8988T (cell line): ENCODE measurements at regions not wholly inside any gene's neighbourhood (a gene's known extent, or its start where the extent isn't known, plus 50 kb on each side); places are given as distances from the start of the nearest gene placed in this dataset.
"Not testable (repeated sequence)": the region's sequence is repeated elsewhere in the genome, so short reads cannot be mapped to it uniquely, and the experiment has no call there.

Experiments
- DNase-seq: peaks from one replicate; pipeline ENCODE4 v3.0.0; 2011

DNA sequence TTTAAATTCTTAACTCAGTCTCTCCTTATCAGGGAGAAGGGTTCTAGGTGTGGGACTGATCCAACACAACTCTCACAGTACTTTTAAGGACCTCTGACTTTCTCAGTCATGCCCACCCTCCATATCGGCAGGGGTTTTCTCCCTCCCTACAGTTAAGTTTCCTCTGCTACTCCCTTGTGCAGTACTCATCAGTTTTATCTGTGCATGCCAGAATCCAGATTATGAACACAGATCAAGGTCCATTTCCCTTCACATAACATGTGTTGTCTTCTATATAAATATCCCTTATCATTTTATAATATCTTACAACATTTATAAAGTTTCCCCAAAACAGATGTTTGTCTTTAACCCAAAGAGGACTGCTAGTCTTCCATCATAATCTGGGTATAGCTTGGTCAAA lies 986.5 kb upstream of the ARRDC3 start:
- no peak for DNase-seq

DNA sequence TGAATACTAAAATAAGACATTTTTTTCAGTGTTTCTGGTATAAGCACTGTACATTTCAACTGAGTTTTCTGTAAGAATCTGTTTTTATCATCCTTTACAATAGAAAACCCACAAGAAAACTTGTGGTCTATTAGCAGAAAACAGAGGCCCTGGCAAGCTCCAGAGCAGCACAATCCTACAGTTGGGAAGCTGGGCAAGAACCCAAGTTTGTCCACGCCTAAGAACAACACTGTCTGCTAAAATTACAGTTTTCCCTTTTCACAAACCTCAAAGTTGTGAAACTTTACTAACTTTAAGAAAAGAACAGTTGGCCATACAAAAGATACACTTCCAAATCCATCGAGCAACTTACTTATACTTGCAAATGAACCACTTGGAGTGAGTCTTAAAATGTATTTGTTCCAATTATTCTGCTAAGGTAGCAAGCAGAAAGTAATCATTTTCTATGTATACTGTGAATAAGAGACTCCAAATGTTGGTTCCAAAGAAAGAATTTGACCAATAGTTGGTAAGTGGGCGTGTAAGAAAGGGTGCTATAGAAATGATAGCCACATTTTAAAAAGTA lies 982.0 kb upstream of the ARRDC3 start:
- no peak for DNase-seq

DNA sequence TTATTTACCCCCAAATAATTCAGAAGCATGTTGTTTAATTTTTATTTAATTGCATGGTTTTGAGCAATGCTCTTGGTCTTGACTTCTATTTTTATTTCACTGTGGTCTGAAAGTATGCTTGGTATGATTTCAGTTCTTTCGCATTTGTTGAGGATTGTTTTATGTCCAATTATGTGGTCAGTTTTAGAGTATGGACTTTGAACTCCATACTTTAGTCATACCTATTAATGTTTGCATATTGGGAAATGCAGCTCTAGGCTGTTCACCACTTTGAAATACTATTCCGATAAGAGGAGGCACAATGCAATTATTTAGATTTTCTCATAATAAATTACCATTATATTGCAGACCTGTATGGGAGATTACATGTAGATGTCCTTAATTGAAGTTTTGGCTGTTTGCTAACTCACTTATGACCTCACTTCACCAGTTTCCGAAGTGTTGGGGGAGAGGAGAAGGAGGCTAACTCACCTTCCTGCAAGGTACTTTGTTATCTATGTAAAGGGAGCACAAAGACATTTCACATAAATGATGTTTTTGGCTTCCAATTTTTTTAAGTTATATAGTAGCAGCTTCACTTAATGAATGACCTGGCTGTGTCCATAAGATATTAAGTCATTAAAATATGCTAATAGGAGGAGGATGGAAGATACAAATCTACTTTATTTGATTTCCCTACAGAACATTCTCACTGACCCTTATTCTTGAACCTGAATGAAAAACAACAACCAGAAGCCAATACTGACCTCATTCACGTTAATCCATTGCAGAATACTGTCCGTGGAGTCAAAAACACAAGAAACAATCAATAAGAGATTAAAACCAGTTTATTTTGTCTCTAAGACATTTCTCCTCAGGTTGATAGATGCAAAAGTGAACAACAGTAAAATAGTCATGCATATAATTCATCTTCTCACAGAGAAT lies 970.3 kb upstream of the ARRDC3 start:
- no peak for DNase-seq

DNA sequence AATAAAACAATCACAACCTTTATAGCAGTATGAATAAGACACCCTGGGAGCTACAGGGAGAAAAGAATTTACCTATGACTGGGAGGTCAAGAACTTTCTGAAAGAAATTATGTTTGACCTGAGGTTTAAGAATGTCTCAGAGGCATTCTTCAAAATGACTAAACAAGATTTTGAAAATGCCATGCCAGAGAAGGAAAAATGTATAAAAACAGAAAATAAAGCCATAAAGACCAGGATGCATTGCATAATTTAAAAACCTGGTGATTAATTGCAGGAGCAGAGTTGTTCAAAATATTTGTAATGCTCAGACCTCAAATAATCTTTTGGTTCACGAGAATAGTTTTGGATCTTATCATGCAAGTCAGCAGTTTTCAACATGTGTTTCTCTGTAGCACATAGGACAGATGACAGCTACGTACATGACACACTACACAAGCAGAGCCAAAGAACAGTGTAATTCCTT lies 954.7 kb upstream of the ARRDC3 start:
- DNase-seq: no peak

DNA sequence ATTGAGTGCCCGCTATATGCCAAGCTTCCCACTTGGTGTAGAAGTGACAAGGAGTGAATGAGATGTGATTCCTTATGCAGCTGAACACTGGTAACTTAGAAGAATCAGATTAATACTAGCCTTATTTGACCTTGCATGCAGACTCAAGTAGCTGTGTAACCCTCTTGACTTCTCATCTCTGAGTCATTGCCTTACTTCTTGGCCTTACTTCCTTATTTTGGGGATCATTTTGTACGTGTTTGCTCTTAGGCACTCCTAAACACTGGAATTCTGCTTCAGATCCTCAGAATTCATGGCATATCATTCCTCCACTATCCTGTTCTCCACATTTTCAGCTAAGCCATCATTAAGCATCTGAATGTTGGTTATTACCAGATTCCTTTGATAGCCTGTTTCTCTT lies 948.9 kb upstream of the ARRDC3 start:
- DNase-seq: no peak

DNA sequence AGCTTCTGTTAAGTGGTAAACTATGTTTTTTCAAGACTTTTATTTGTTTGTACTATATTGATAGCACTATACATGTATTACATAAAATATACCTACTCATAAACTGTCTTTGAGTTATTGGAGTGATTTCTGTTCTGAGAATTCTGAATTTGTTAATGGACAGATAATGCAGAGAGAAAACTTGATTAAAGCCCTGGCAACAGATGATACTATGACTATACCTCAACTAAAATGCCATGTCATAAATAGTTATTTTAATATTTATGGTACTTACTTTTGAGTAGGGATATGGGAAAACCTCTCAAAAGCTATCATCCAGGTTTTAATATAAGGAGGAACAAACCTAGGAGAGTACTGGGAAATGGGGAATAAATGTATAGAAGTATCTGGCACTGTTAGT lies 947.2 kb upstream of the ARRDC3 start:
- DNase-seq: no peak

DNA sequence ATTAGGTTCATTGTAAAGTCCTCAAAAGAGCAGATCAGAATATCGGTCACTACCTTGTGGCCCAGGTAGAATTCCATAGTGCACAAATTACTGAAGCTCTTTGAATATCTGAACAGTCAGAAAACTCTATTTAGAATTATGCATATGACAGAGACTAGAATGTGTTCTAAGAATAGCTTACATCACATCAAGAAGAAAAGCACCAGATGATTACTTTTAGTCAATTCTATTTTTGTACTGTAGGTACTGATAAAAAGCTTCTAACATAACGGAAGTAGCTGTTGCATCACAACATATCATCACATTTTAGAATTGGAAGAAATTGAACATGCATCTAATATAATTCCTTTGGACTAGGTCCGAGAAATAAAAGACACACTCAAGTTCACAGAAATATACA lies 946.6 kb upstream of the ARRDC3 start:
- no peak for DNase-seq

DNA sequence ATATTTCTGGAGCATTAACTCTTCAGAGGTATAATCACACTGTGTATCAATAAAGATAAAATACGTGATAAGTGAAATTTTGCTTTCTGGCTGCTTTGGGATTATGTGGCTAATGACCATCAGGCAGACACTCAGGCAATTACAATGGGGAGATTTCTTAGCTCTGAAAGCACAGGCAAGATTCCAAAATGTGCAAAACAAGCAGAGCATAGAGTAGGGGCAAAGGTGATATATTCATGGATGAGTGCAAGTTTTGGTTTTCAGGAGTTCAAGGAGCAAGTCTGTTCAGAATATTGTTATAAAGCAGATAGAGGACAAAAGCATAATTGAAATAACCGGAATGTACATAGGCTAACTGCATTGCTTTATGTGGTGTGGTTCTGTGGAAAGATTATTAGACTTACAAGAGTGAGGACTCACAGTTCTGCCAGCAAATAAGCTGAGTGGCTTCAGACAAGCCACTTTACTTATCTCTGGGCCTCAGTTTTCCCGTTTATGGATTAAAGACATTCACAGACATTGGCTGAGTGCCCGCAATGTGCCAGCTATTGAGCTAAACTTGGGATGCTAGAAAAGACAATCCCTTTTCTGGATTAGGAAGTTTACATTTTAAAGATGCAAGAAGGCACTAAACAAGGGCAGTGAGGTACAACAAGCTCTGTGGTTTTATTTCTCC lies 945.6 kb upstream of the ARRDC3 start:
- no peak for DNase-seq

DNA sequence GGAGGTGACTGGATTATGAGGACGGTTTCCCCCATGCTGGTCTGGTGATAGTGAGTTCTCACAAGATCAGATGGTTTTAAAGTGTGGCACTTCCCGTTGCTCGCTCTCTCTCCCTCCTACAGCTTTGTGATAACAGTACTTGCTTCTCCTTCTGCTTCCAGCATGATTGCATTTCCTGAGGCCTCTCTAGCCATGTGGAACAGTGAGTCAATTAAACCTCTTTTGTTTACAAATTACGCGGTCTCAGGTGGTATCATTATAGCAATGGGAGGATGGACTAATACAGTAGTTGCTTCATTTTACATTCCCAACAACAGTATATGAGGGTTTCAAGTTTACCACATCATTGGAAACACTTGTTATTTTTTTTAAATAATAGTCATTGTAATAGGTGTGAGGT lies 937.3 kb upstream of the ARRDC3 start:
- DNase-seq: no peak

DNA sequence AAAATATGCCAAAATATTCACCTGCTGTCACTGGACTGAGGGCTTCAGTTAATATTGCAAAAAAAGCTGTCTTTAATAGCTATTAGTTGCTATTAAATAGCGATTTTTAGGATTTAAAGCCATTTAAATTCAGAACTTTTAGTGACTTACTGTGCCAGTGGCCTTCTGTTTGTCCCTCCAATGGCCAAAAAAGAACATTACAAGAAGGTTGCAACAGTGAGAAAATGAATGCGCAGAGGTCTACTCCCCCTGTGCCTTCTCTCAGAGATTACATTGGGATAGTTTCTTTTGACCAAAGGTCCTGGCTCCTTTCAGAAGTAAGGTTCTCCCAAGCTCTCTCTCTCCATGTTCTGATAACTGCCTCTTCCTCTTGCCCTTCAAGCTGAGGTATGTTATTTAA lies 930.3 kb upstream of the ARRDC3 start:
- DNase-seq: no peak

DNA sequence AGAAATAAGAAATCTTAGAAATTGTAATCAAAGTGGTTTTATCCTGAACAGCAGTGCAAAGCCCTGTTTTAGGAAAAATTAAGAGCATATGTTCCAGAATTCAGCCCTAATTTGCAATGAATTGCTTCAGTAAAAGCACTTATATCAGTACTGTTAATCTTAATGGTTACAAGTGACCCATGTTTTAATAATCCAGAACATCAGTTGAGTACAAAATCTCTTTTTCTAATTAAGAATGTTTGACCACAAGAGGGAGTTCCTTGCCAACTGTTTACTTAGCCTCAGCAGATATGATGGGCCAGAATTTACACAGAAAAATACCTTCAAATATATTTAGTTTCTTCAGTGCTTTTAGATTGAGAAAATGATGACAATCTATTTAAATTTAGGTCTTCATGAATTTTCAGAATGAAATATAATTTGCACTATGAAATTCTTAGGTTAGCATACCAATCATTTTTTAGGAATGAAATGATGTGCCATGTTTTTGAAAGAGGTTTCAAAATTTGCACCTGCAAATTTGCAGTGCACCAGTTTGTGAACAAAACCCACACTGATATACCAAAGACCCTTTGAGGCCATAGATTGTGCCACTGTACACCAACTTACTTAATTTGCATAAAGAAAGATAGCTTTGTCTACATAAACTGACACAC lies 926.3 kb upstream of the ARRDC3 start:
- DNase-seq: no peak

DNA sequence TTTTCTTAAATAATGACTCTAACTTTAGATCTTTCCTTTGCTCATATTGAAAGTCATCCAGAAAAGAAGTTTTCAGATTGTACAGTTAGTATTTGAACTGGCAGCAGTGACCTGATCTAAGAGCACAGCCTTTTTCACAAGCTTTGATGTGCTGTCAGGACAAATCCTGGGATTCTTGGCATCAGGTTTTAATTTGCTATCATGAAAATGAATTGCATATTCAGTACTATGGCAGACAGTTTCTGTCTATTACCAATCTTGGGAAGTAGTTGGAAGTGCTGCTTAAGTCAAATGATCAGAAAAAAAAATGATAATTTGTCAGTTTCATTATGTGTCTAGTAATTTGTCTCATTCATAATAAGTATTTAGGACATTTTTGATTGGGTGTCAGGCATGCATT lies 925.6 kb upstream of the ARRDC3 start:
- DNase-seq: no peak

DNA sequence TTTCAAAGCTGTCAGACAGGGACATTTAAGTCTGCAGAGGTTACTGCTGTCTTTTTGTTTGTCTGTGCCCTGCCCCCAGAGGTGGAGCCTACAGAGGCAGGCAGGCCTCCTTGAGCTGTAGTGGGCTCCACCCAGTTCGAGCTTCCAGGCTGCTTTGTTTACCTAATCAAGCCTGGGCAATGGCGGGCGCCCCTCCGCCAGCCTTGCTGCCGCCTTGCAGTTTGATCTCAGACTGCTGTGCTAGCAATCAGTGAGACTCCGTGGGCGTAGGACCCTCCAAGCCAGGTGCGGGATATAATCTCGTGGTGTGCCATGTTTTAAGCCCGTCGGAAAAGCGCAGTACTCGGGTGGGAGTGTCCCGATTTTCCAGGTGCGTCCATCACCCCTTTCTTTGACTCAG lies 919.2 kb upstream of the ARRDC3 start:
- not testable (repeated sequence) for DNase-seq

DNA sequence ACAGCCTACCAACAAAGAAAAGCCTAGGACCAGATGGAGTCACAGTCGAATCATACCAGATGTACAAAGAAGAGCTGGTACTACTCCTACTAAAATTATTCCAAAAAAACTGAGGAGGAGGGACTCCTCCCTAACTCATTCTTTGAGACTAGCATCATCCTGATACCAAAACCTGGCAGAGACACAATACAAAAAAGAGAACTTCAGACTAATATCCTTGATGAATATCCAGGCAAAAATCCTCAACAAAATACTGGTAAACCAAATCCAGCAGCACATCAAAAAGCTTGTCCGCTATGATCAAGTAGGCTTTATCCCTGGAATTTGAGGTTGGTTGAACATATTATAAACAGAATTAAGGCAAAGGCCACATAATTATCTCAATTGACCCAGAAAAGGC lies 900.4 kb upstream of the ARRDC3 start:
- DNase-seq: no peak

DNA sequence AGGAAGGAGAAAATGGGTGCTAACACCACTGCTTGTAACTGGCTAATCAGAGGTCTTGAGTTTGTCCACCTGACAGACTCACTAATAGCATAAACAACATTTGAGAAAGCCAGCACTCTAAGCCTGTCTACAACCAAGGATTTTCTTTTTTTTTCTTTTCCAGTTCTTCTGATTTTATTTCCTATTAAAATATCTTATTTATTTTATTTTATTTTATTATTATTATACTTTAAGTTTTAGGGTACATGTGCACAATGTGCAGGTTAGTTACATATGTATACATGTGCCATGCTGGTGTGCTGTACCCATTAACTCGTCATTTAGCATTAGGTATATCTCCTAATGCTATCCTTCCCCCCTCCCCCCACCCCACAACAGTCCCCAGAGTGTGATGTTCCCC lies 888.6 kb upstream of the ARRDC3 start:
- DNase-seq: not testable (repeated sequence)

DNA sequence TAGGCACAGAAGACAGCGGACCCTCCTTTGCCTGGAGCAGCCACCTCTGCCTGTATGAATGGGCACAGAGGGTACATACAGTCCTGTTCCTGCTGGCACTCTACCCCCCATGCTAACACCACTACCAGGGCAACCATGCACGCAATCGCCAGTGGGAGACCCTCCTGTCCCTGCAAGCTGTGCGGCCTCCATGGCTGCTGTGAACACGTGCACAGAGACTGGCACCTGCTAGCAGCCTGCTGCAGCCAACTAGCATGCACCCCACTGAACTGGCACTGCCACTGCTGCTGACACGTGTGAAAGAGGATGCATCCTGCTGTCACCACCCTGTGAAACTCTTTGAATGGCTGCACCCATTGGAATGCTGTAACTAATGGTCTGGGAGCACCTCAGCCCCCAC lies 885.2 kb upstream of the ARRDC3 start:
- DNase-seq: no peak

DNA sequence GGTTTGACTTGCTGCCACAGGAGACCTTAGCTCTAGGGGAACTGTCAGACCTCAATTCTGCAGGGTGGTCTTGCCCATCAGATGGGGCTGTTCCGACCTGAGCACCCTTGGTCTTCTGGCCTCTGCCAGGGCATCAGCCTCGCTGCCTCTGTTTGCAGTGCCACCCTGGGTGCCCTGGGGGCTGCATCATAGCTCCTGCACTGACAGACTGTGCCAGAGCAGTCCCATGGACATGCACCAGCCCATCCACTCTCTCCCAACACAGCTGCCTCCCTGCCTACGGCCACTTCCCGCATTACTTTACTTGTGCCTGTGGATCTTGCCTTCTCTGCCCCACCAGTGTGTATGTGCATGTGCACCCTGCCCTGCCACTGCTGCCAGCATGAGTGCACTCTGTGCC lies 884.7 kb upstream of the ARRDC3 start:
- DNase-seq: no peak

DNA sequence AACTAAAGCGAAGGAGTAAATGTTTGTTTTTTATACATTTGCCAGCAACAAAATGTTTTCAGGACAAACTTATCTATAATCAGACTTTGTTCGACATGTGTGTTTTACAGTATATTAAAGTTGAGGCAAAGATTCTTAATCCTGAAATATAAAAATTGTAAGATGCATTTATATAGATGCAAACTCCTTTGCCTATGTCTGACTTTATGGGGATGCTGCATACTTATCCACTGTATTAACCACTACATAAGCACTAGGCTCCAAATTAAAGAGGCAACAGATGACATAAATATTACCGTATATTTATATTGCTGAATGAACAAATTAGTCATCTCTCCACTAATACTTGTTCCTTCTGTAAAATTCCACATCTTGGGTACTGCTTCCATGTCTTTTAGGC lies 882.7 kb upstream of the ARRDC3 start:
- DNase-seq: no peak

DNA sequence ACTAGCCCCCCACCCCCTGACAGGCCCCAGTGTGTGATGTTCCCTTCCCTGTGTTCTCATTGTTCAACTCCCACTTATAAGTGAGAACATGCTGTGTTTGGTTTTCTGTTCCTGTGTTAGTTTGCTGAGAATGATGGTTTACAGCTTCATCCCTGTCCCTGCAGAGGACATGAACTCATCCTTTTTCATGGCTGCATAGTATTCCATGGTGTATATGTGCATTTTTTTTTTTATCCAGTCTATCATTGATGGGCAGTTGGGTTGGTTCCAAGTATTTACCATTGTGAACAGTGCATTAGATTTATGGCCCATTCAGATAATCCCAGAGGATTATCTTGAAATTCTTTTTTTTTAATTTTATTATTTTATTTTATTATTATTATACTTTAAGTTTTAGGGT lies 872.5 kb upstream of the ARRDC3 start:
- not testable (repeated sequence) for DNase-seq

DNA sequence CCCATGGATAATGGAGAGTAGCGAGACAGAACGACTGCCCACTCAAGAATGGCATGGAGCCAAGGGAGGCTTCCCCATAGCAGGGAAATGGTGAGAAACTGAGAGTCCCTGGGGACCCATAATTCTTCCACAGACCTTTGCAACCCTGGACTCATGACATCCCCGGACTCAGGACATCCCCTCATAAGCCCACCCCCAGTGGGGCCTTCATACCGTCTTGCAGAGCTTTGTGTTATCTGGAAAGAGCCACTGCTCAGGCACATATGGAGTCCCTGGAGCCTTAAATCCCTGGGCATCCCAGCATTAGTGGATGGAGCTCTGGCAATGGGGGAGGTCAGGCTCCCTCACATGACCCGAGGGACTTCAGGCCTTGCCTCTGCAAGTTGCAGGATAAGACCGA lies 865.4 kb upstream of the ARRDC3 start:
- DNase-seq: no peak

DNA sequence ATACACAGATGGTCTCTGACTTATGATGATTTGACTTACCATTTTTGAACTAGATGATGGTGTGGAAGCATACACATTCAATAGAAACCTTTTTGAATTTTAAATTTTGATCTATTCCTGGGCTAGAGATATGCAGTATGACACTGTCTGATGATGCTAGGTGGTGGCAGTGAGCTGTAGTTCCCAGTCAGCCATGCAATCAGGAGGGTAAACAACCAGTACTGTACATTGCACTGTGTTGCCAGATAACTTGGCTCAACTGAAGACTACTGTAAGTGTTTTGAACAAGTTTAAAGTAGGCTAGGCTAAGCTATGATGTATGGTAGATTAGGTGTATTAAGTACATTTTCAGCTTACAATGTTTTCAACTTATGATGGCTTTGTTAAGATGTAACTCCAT lies 859.1 kb upstream of the ARRDC3 start:
- no peak for DNase-seq

DNA sequence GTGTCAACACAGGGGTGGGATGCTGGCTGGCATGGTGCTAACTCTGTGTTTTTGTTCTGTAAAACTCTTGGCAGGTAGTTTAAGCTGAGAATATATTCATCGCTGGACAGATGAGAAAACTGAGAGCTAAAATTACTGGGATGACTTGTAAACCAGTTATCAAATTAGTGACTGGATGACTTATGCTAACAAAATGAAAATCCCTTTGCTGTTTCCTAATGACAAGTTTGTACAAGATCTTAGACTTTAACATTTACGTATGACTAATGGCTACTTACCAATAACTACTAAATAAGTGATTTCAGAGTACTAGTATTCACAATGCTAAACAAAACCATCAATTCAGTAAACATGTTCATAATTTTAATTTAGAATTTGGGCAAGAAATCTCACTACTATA lies 854.8 kb upstream of the ARRDC3 start:
- DNase-seq: no peak

DNA sequence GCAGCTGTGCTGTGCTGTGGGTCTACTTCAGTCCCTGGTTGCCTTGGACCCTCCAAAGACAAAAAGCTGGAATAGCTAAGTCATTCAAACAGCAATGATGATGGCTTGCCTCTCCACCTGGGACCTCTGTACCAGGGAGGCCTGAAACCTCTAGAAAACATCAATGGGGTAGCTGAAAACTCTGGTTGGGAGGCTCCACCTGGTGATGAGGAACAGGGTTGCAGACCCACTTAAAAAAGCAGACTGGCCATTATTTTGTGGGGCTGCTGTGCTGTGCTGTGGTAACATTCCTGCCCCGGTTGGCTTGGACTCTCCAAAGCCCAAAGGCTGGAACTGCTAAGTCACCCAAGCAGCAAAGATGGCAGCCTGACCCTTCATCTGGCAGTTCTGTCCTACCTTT lies 839.3 kb upstream of the ARRDC3 start:
- DNase-seq: no peak

DNA sequence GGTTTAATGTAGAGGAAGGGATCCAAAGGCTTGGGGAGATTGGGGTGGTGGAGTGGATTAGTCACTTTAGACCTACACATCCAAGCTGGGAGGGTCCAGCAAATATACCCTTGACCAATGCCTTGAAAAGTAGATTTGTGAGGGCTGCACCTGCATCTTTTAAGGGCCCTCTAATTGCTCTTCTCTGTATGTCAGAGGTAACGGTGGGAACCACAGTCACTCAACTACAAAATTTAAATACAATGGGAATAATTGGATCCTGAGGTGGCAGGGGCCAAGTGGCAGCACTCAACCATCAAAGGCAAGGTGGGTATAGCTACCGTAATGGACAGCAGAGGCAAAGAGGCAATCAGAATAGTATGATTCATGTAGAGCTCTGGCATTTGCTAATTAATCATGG lies 833.7 kb upstream of the ARRDC3 start:
- DNase-seq: not testable (repeated sequence)
